Stimulated activated CD4-positive, alpha-beta T cell treated with anti-CD3 and anti-CD28 coated beads, Interleukin-15, amount 100 ng/mL, for 48 hours (primary cell): ENCODE measurements at regions not wholly inside any gene's neighbourhood (a gene's known extent, or its start where the extent isn't known, plus 50 kb on each side); places are given as distances from the start of the nearest gene placed in this dataset.
"Not testable (repeated sequence)": the region's sequence is repeated elsewhere in the genome, so short reads cannot be mapped to it uniquely, and the experiment has no call there.

Experiments used
- DNase-seq, 2 donors: peaks; one replicate each; pipeline ENCODE4 v3.0.0-alpha.2; 2020; ENCODE audit warnings: low read depth in 2 of 2

GRCh38 chr3:124315215-124316033, 323.5 kb upstream of the ROPN1 start:
- DNase-seq = no peak

GRCh38 chr3:124316034-124316287, 324.0 kb upstream of the ROPN1 start:
- DNase-seq = no peak

- no peak for DNase-seq
These were observed 326.1 kb upstream of the ROPN1 start for GRCh38 chr3:124318014-124318413.

- DNase-seq = no peak
These were observed 326.7 kb upstream of the ROPN1 start for GRCh38 chr3:124318656-124319055.

- DNase-seq = no peak
These were observed 329.1 kb upstream of the ROPN1 start for GRCh38 chr3:124320976-124321375.

GRCh38 chr3:124322309-124322880, 330.5 kb upstream of the ROPN1 start:
- no peak for DNase-seq

GRCh38 chr3:124322966-124323365, 331.0 kb upstream of the ROPN1 start:
- DNase-seq = no peak

GRCh38 chr3:124325248-124325647, 333.3 kb upstream of the ROPN1 start:
- no peak for DNase-seq

GRCh38 chr3:124329723-124330122, 337.8 kb upstream of the ROPN1 start:
- DNase-seq = no peak

- no peak for DNase-seq
These were observed 342.2 kb upstream of the ROPN1 start for GRCh38 chr3:124333931-124334640.

GRCh38 chr3:124336067-124336656, 344.2 kb upstream of the ROPN1 start:
- DNase-seq = no peak

GRCh38 chr3:124345845-124346244, 353.9 kb upstream of the ROPN1 start:
- DNase-seq = no peak

- no peak for DNase-seq
These were observed 354.6 kb upstream of the ROPN1 start for GRCh38 chr3:124346487-124346886.

- DNase-seq = no peak
These were observed 355.5 kb upstream of the ROPN1 start for GRCh38 chr3:124347418-124347817.

GRCh38 chr3:124348555-124348954, 356.6 kb upstream of the ROPN1 start:
- not testable (repeated sequence) for DNase-seq

- DNase-seq = no peak
These were observed 359.7 kb upstream of the ROPN1 start for GRCh38 chr3:124351430-124352148.

GRCh38 chr3:124352149-124352539, 360.2 kb upstream of the ROPN1 start:
- DNase-seq = no peak

- DNase-seq = no peak
These were observed 361.8 kb upstream of the ROPN1 start for GRCh38 chr3:124353691-124354090.

GRCh38 chr3:124354150-124354549, 362.2 kb upstream of the ROPN1 start:
- DNase-seq = no peak

GRCh38 chr3:124358156-124358555, 366.2 kb upstream of the ROPN1 start:
- no peak for DNase-seq

- DNase-seq = no peak
These were observed 368.2 kb upstream of the ROPN1 start for GRCh38 chr3:124360155-124360554.

GRCh38 chr3:124360563-124360962, 368.6 kb upstream of the ROPN1 start:
- DNase-seq = no peak
